HCT116 (cell line): ENCODE measurements at regions not wholly inside any gene's neighbourhood (a gene's known extent, or its start where the extent isn't known, plus 50 kb on each side); places are given as distances from the start of the nearest gene placed in this dataset.
"Not testable (repeated sequence)": the region's sequence is repeated elsewhere in the genome, so short reads cannot be mapped to it uniquely, and the experiment has no call there.

Experiments used
- ATF3 ChIP-seq: IDR thresholded peaks from 2 replicates; pipeline ENCODE4 v1.6.1; 2012
- CBX3 ChIP-seq: IDR thresholded peaks from 2 replicates; pipeline ENCODE4 v1.6.1; 2012; ENCODE audit warnings: low read depth
- ELF1 ChIP-seq: IDR thresholded peaks from 2 replicates; pipeline ENCODE4 v1.6.1; 2012; ENCODE audit warnings: low read depth, borderline replicate concordance
- EZH2 ChIP-seq: fragments of 200-600 bp; sonication (generic); IDR thresholded peaks from 2 replicates; pipeline ENCODE4 v1.6.1; 2017; ENCODE audit warnings: antibody characterized with exemption, mixed run types
- EZH2phosphoT487 ChIP-seq: fragments of 200-600 bp; IDR thresholded peaks from 2 replicates; pipeline ENCODE4 v1.6.1; 2018; ENCODE audit warnings: antibody characterized with exemption, borderline replicate concordance
- FOSL1 ChIP-seq: IDR thresholded peaks from 2 replicates; pipeline ENCODE4 v1.6.1; 2012; ENCODE audit warnings: low read depth
- POLR2A ChIP-seq: IDR thresholded peaks from 2 replicates; pipeline ENCODE4 v1.7.0; 2011; ENCODE audit warnings: borderline replicate concordance; ENCODE audit not compliant: insufficient read depth, insufficient read length; ENCODE audit errors: extremely low read depth
- POLR2AphosphoS5 ChIP-seq: IDR thresholded peaks from 2 replicates; pipeline ENCODE4 v1.6.1; 2011; ENCODE audit warnings: mild to moderate bottlenecking, low read depth, low read length, moderate library complexity
- SIN3A ChIP-seq: IDR thresholded peaks from 2 replicates; pipeline ENCODE4 v1.6.1; 2012; ENCODE audit warnings: low read depth
- SP1 ChIP-seq: IDR thresholded peaks from 2 replicates; pipeline ENCODE4 v1.6.1; 2012; ENCODE audit warnings: low read depth
- SRF ChIP-seq: IDR thresholded peaks from 2 replicates; pipeline ENCODE4 v1.6.1; 2012; ENCODE audit warnings: low read depth
- ZBTB33 ChIP-seq: IDR thresholded peaks from 2 replicates; pipeline ENCODE4 v1.6.1; 2011; ENCODE audit warnings: mild to moderate bottlenecking, low read length, moderate library complexity; ENCODE audit not compliant: insufficient replicate concordance; ENCODE audit errors: extremely low read depth
- TF ChIP-seq, protein P1 (sequence below), 3 experiments: fragments of 200-600 bp in 1 of 3; sonication (generic) in 1 of 3; IDR thresholded peaks in 2 of 3; conservative IDR thresholded peaks in 1 of 3; 2 replicates each; pipeline ENCODE4 v1.5.1; 2012 to 2017; ENCODE audit warnings: low read depth in 2 of 3, low read length in 2 of 3, antibody characterized with exemption in 1 of 3, borderline replicate concordance in 1 of 3, control low read depth in 1 of 3, mild to moderate bottlenecking in 1 of 3, mixed read lengths in 1 of 3, mixed run types in 1 of 3, moderate library complexity in 1 of 3; ENCODE audit not compliant: insufficient read depth in 1 of 3
- TF ChIP-seq, protein P2 (sequence below): IDR thresholded peaks from 2 replicates; pipeline ENCODE4 v1.6.1; 2012; ENCODE audit warnings: low read depth

DNA sequence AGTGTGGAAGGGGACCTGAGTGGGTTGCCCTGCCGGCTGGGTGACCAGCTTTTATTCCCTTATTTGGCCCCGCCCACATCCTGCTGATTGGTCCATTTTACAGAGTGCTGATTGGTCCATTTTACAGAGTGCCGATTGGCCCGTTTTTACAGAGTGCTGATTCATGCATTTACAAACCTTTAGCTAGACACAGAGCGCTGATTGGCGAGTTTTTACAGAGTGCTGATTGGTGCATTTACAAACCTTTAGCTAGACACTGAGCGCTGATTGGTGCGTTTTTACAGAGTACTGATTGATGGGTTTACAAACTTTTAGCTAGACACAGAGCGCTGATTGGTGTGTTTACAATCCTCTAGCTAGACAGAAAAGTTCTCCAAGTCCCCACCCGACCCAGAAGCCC lies 245.0 kb downstream of the MAT2B start:
- TF ChIP-seq EZH2, CBX3, POLR2A, ELF1, ZBTB33, POLR2AphosphoS5, SIN3A, SRF, EZH2phosphoT487, SP1, ATF3, FOSL1: not testable (repeated sequence)
- TF ChIP-seq, protein P1, sequence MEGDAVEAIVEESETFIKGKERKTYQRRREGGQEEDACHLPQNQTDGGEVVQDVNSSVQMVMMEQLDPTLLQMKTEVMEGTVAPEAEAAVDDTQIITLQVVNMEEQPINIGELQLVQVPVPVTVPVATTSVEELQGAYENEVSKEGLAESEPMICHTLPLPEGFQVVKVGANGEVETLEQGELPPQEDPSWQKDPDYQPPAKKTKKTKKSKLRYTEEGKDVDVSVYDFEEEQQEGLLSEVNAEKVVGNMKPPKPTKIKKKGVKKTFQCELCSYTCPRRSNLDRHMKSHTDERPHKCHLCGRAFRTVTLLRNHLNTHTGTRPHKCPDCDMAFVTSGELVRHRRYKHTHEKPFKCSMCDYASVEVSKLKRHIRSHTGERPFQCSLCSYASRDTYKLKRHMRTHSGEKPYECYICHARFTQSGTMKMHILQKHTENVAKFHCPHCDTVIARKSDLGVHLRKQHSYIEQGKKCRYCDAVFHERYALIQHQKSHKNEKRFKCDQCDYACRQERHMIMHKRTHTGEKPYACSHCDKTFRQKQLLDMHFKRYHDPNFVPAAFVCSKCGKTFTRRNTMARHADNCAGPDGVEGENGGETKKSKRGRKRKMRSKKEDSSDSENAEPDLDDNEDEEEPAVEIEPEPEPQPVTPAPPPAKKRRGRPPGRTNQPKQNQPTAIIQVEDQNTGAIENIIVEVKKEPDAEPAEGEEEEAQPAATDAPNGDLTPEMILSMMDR (IDR thresholded peaks at IDR 0.05 in 2 of 3, conservative IDR thresholded peaks at IDR 0.05 in 1 of 3; ENCODE audit: borderline replicate concordance in 1 of 3, insufficient read depth in 1 of 3, low read depth in 2 of 3, low read length in 2 of 3), result not testable (repeated sequence)
- TF ChIP-seq, protein P2, sequence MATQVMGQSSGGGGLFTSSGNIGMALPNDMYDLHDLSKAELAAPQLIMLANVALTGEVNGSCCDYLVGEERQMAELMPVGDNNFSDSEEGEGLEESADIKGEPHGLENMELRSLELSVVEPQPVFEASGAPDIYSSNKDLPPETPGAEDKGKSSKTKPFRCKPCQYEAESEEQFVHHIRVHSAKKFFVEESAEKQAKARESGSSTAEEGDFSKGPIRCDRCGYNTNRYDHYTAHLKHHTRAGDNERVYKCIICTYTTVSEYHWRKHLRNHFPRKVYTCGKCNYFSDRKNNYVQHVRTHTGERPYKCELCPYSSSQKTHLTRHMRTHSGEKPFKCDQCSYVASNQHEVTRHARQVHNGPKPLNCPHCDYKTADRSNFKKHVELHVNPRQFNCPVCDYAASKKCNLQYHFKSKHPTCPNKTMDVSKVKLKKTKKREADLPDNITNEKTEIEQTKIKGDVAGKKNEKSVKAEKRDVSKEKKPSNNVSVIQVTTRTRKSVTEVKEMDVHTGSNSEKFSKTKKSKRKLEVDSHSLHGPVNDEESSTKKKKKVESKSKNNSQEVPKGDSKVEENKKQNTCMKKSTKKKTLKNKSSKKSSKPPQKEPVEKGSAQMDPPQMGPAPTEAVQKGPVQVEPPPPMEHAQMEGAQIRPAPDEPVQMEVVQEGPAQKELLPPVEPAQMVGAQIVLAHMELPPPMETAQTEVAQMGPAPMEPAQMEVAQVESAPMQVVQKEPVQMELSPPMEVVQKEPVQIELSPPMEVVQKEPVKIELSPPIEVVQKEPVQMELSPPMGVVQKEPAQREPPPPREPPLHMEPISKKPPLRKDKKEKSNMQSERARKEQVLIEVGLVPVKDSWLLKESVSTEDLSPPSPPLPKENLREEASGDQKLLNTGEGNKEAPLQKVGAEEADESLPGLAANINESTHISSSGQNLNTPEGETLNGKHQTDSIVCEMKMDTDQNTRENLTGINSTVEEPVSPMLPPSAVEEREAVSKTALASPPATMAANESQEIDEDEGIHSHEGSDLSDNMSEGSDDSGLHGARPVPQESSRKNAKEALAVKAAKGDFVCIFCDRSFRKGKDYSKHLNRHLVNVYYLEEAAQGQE, result not testable (repeated sequence)
